HL-60 (cell line): ENCODE measurements at regions not wholly inside any gene's neighbourhood (a gene's known extent, or its start where the extent isn't known, plus 50 kb on each side); places are given as distances from the start of the nearest gene placed in this dataset.

Source experiments
- GABPA ChIP-seq: IDR thresholded peaks from 2 replicates; pipeline ENCODE4 v1.6.1; 2012; ENCODE audit warnings: low read depth
- POLR2AphosphoS5 ChIP-seq: IDR thresholded peaks from 2 replicates; pipeline ENCODE4 v1.6.1; 2012; ENCODE audit warnings: low read depth
- SPI1 ChIP-seq: IDR thresholded peaks from 2 replicates; pipeline ENCODE4 v1.6.1; 2012; ENCODE audit warnings: low read depth, mild to moderate bottlenecking, borderline replicate concordance
- TF ChIP-seq, protein P1 (sequence below): IDR thresholded peaks from one replicate; pipeline ENCODE4 v1.5.1; 2011; ENCODE audit warnings: low read length, control low read depth, inconsistent platforms; ENCODE audit not compliant: insufficient read depth
- TF ChIP-seq, protein P2 (sequence below): IDR thresholded peaks from 2 replicates; pipeline ENCODE4 v1.6.1; 2012; ENCODE audit warnings: low read depth; ENCODE audit not compliant: insufficient replicate concordance

DNA sequence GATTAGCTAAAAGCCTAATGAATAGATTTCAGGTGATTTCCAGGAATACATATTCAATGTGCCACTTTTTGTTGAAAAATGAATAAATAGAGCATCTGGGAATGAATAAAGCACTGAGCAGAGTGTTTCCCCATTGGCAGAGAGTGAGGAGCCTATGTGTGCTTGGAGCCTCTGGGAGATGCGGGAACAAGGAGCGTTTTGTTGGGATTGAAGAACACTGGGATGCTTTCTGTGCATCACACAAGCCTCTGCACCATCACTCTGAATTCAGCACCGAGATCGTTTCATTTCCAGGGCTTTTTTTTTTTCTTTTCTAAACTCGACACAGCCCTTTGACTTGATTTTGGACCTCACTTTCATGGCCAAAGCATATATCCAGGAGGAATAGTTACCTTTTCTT is 111.4 kb downstream of the BAMBI start:
- TF ChIP-seq, protein P1, sequence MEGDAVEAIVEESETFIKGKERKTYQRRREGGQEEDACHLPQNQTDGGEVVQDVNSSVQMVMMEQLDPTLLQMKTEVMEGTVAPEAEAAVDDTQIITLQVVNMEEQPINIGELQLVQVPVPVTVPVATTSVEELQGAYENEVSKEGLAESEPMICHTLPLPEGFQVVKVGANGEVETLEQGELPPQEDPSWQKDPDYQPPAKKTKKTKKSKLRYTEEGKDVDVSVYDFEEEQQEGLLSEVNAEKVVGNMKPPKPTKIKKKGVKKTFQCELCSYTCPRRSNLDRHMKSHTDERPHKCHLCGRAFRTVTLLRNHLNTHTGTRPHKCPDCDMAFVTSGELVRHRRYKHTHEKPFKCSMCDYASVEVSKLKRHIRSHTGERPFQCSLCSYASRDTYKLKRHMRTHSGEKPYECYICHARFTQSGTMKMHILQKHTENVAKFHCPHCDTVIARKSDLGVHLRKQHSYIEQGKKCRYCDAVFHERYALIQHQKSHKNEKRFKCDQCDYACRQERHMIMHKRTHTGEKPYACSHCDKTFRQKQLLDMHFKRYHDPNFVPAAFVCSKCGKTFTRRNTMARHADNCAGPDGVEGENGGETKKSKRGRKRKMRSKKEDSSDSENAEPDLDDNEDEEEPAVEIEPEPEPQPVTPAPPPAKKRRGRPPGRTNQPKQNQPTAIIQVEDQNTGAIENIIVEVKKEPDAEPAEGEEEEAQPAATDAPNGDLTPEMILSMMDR, result no peak
- TF ChIP-seq, protein P2, sequence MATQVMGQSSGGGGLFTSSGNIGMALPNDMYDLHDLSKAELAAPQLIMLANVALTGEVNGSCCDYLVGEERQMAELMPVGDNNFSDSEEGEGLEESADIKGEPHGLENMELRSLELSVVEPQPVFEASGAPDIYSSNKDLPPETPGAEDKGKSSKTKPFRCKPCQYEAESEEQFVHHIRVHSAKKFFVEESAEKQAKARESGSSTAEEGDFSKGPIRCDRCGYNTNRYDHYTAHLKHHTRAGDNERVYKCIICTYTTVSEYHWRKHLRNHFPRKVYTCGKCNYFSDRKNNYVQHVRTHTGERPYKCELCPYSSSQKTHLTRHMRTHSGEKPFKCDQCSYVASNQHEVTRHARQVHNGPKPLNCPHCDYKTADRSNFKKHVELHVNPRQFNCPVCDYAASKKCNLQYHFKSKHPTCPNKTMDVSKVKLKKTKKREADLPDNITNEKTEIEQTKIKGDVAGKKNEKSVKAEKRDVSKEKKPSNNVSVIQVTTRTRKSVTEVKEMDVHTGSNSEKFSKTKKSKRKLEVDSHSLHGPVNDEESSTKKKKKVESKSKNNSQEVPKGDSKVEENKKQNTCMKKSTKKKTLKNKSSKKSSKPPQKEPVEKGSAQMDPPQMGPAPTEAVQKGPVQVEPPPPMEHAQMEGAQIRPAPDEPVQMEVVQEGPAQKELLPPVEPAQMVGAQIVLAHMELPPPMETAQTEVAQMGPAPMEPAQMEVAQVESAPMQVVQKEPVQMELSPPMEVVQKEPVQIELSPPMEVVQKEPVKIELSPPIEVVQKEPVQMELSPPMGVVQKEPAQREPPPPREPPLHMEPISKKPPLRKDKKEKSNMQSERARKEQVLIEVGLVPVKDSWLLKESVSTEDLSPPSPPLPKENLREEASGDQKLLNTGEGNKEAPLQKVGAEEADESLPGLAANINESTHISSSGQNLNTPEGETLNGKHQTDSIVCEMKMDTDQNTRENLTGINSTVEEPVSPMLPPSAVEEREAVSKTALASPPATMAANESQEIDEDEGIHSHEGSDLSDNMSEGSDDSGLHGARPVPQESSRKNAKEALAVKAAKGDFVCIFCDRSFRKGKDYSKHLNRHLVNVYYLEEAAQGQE, result no peak
- TF ChIP-seq POLR2AphosphoS5 (no peak), GABPA (no peak), SPI1 (no peak)
